ENCODE measurements at regions not wholly inside any gene's neighbourhood (a gene's known extent, or its start where the extent isn't known, plus 50 kb on each side); places are given as distances from the start of the nearest gene placed in this dataset.

DNA sequence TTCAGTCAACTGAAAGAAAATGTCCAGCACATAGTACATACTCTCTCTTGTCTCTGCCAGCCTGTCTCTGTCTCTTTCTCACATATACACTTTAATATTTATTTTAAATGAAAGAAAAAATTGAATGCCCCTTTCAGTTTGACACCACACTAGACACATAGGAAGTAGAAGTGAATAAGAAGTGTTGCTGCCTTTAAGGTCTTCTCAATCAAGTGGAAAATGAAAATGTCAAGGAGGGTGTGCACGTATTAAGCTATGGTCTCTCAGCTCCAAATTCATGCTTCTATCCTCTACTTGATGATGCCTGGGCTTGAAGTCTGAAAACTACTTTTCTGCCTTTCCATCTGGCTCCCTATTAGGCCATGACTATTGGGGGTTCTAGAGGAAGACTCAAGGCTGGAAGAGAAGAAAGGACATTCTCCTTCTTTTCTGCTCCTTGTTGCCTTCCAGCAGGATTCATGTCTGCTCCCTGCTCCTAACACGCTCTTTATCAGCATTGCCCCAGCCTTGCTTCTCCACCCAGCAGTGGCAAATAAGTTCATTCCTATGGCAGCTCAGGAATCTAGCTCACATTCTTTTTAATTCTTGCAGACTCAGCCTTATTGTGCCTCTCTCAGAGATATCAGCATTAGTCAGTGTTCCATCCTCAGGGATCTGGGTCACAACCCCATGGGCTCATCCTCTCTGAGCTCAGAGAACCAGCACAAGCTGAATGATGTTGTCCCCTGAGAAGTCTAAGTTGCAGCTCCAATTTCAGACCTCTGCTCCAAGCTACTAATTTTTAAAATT lies 609.1 kb upstream of the GRM7 start:
- Mint-ChIP-seq H3K27me3 (no peaks in the 10 kb centered on the region), H3K9me3 (peaks cover 14% of the 10 kb centered on the region), H3K4me1 (ENCODE audit: low read depth) (peaks cover 9% of the 10 kb centered on the region), H3K36me3 (ENCODE audit: low read depth) (no peaks in the 10 kb centered on the region), H3K27ac (no peak overlapping the region), H3K4me3 (no peak overlapping the region)
- intact Hi-C loops (cut with micrococcal nuclease) = no loop called here

DNA sequence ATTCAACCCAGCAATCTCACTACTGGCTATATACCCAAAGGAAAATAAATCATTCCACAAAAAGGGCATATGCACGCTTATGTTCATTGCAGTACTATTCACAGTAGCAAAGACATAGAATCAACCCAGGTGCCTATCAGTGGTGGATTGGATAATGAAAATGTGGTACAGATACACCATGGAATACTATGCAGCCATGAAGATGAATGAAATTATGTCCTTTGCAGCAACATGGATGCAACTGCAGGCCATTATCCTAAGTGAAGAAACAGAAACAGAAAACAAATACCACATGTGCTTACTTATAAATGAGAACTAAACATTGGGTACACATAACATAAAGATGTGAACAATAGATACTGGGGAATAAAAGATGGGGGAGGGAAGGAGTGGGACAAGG lies 606.4 kb upstream of the GRM7 start:
- Mint-ChIP-seq H3K27me3 (no peaks in the 10 kb centered on the region), H3K9me3 (peaks cover 14% of the 10 kb centered on the region), H3K27ac (no peak overlapping the region), H3K36me3 (ENCODE audit: low read depth) (no peaks in the 10 kb centered on the region), H3K4me3 (no peak overlapping the region), H3K4me1 (ENCODE audit: low read depth) (peaks cover 4% of the 10 kb centered on the region)
- intact Hi-C loops (cut with micrococcal nuclease) = no loop called here

DNA sequence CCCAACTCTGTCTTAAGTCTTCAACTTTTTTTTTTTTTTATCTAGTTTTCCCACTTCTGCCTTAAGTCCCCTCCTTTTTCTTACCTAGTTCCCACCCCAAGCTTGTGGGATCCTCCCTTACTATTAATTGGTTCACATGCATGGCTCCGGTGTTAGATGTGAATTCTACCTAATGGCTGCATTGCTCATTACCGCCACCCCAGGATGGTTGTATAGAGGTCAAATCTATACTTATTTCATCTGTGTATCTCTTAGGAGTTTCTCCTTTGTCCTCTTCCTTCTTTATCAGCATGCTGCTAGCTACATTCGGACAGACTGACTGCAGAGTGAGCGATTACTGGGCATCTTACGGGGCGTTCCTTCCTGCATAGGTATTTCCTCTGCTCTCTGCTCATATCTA lies 605.7 kb upstream of the GRM7 start:
- H3K27me3 Mint-ChIP-seq = no peaks in the 10 kb centered on the region
- no peaks in the 10 kb centered on the region for H3K4me1 Mint-ChIP-seq (ENCODE audit: low read depth)
- H3K4me3 Mint-ChIP-seq = no peak overlapping the region
- no peaks in the 10 kb centered on the region for H3K36me3 Mint-ChIP-seq (ENCODE audit: low read depth)
- intact Hi-C loops (cut with micrococcal nuclease) = no loop called here
- H3K27ac Mint-ChIP-seq = no peak overlapping the region
- peaks cover 14% of the 10 kb centered on the region for H3K9me3 Mint-ChIP-seq

GRCh38 chr3:6260551-6261191 lies 600.2 kb upstream of the GRM7 start:
- no peaks in the 10 kb centered on the region for H3K4me1 Mint-ChIP-seq (ENCODE audit: low read depth)
- no peaks in the 10 kb centered on the region for H3K36me3 Mint-ChIP-seq (ENCODE audit: low read depth)
- H3K9me3 Mint-ChIP-seq = peaks cover 1% of the 10 kb centered on the region
- H3K27ac Mint-ChIP-seq = no peak overlapping the region
- intact Hi-C loops (cut with micrococcal nuclease) = no loop called here
- H3K4me3 Mint-ChIP-seq = no peak overlapping the region
- no peaks in the 10 kb centered on the region for H3K27me3 Mint-ChIP-seq

DNA sequence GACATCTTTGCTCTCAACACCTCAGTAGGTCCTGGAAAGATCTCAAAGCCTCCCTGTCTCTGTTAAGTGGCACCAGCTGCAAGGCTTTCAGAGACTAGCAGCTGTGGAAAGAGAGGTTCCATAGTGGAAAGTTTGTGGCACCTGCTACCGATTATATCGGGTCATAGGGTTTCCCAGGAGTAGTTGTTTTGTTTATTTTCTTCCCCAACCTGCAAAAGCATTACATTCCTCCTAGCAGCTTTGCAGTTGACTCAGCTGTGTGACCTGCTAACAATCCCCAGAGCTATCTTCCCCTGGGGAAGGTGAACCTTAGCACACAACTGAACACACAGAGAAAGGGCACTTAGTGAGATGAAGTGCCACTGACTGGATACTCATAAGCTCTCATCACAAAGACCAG lies 598.9 kb upstream of the GRM7 start:
- H3K4me1 Mint-ChIP-seq (ENCODE audit: low read depth) = no peaks in the 10 kb centered on the region
- no peak overlapping the region for H3K4me3 Mint-ChIP-seq
- no peaks in the 10 kb centered on the region for H3K27me3 Mint-ChIP-seq
- H3K9me3 Mint-ChIP-seq = no peaks in the 10 kb centered on the region
- H3K27ac Mint-ChIP-seq = no peak overlapping the region
- intact Hi-C loops (cut with micrococcal nuclease) = no loop called here
- H3K36me3 Mint-ChIP-seq (ENCODE audit: low read depth) = no peaks in the 10 kb centered on the region

DNA sequence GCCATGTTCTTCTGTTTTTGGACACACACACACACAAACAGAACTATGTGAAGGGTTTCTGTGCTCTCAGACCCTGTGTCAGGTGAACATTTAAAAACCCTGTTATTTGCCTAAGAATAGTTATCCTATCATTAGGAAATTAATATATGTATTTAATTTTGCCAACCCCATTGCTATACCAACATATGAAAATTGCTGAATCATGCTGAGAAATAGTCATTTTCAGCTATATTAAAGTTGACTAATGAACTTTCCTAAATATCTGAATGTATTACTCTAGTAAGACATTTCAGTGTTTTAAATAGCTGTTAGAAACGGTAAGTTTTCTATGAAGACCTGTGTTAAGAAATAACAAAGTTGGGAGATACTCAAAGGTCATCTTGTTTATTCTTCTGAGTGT lies 596.9 kb upstream of the GRM7 start:
- H3K36me3 Mint-ChIP-seq (ENCODE audit: low read depth) = no peaks in the 10 kb centered on the region
- H3K4me1 Mint-ChIP-seq (ENCODE audit: low read depth) = no peaks in the 10 kb centered on the region
- H3K27ac Mint-ChIP-seq = no peak overlapping the region
- no peaks in the 10 kb centered on the region for H3K27me3 Mint-ChIP-seq
- H3K4me3 Mint-ChIP-seq = no peak overlapping the region
- intact Hi-C loops (cut with micrococcal nuclease) = no loop called here
- no peaks in the 10 kb centered on the region for H3K9me3 Mint-ChIP-seq

DNA sequence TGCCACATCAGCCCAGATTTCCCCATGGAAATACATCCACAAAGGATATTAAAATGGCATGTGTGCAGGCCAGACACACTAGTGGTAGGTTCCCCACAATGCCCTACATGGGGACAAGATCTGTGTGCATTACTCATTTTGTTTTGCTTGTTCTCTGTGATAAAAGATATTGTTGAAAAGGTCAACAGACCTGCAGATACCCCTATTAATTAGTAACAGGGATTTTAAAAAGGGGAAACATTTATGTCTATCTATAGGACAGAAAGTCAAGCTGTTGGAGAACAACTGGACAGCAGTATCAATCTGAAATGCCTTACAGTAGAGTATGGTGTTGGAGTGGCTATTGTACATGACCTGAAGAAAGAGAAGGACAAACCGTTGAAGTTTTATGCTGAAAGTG lies 596.0 kb upstream of the GRM7 start:
- Mint-ChIP-seq H3K27me3 (no peaks in the 10 kb centered on the region), H3K27ac (no peak overlapping the region), H3K9me3 (peaks cover 7% of the 10 kb centered on the region), H3K4me3 (no peak overlapping the region), H3K36me3 (ENCODE audit: low read depth) (no peaks in the 10 kb centered on the region), H3K4me1 (ENCODE audit: low read depth) (no peaks in the 10 kb centered on the region)
- intact Hi-C loops (cut with micrococcal nuclease) = no loop called here

- intact Hi-C loops (cut with micrococcal nuclease) = no loop called here
- peaks cover 17% of the 10 kb centered on the region for H3K9me3 Mint-ChIP-seq
- no peaks in the 10 kb centered on the region for H3K4me1 Mint-ChIP-seq (ENCODE audit: low read depth)
- H3K27ac Mint-ChIP-seq = no peak overlapping the region
- no peaks in the 10 kb centered on the region for H3K27me3 Mint-ChIP-seq
- H3K36me3 Mint-ChIP-seq (ENCODE audit: low read depth) = no peaks in the 10 kb centered on the region
- no peak overlapping the region for H3K4me3 Mint-ChIP-seq
These were observed 594.8 kb upstream of the GRM7 start for GRCh38 chr3:6266135-6266534.

DNA sequence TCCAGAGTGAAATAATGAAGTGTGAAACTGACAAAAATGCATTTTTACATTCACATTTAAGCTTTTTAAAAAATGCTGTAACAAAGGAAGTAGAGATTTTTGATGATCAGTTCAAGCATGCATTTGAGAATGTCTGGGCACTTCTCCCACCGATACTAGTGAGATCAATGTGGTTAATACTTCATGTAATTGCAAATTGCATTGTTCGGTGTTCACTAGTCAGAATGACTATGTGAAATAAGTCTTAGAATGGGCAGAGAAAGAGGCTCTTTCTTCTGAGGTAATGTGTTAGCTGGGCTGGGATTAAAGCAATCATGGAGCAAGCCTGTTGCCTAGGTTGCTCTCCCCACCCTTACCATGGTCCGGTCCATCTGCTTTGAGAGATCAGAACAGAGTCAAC lies 587.0 kb upstream of the GRM7 start:
- Mint-ChIP-seq H3K4me1 (ENCODE audit: low read depth) (no peaks in the 10 kb centered on the region), H3K27me3 (no peaks in the 10 kb centered on the region), H3K4me3 (no peak overlapping the region), H3K36me3 (ENCODE audit: low read depth) (no peaks in the 10 kb centered on the region), H3K9me3 (peaks cover 36% of the 10 kb centered on the region), H3K27ac (no peak overlapping the region)
- intact Hi-C loops (cut with micrococcal nuclease) = no loop called here

GRCh38 chr3:6281662-6282061 lies 579.3 kb upstream of the GRM7 start:
- H3K27ac Mint-ChIP-seq = no peak overlapping the region

GRCh38 chr3:6282918-6283317 lies 578.0 kb upstream of the GRM7 start:
- H3K27ac Mint-ChIP-seq = no peak overlapping the region
- no peak overlapping the region for H3K4me3 Mint-ChIP-seq
- H3K9me3 Mint-ChIP-seq = peaks cover 10% of the 10 kb centered on the region
- intact Hi-C loops (cut with micrococcal nuclease) = no loop called here
- no peaks in the 10 kb centered on the region for H3K36me3 Mint-ChIP-seq (ENCODE audit: low read depth)
- H3K4me1 Mint-ChIP-seq (ENCODE audit: low read depth) = peaks cover 17% of the 10 kb centered on the region
- no peaks in the 10 kb centered on the region for H3K27me3 Mint-ChIP-seq

More at GRCh38 chr3:6281662-6282061, 579.3 kb upstream of the GRM7 start:
- H3K36me3 Mint-ChIP-seq (ENCODE audit: low read depth) = no peaks in the 10 kb centered on the region
- intact Hi-C loops (cut with micrococcal nuclease) = no loop called here
- H3K27me3 Mint-ChIP-seq = no peaks in the 10 kb centered on the region
- H3K4me3 Mint-ChIP-seq = no peak overlapping the region
- peaks cover 17% of the 10 kb centered on the region for H3K4me1 Mint-ChIP-seq (ENCODE audit: low read depth)
- H3K9me3 Mint-ChIP-seq = peaks cover 13% of the 10 kb centered on the region

DNA sequence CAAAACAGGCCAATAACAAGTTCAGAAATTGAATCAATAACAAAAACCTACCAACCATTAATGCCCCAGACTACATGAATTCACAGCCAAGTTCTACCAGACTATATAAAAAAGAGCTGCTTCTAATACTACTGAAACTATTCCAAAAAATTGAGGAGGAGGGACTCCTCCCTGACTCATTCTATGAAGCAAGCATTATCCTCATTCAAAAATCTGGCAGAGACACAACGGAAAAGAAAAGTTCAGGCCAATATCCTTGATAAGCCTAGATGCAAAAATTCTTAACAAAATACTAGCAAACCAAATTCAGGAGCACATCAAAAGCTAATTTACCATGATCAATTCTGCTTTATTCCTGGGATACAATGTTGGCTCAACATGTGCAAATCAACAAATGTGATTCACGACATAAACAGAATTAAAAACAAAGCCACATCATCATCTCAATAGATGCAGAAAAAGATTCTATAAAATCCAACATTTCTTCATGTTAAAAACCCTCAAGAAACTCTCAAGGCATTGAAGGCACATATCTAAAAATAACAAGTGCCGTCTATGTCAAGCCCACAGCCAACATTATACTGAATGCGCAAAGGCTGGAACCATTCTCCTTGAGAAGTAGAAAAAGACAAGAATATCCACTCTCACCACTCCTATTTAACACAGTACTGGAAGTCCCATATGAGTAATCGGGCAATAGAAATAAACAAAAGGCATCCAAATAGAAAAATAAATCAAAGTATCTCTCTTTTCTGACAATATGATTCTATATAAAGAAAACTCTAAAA lies 573.6 kb upstream of the GRM7 start:
- H3K27ac Mint-ChIP-seq = no peak overlapping the region
- peaks cover 25% of the 10 kb centered on the region for H3K9me3 Mint-ChIP-seq
- no peaks in the 10 kb centered on the region for H3K27me3 Mint-ChIP-seq
- intact Hi-C loops (cut with micrococcal nuclease) = no loop called here
- H3K36me3 Mint-ChIP-seq (ENCODE audit: low read depth) = no peaks in the 10 kb centered on the region
- H3K4me1 Mint-ChIP-seq (ENCODE audit: low read depth) = peaks cover 14% of the 10 kb centered on the region
- H3K4me3 Mint-ChIP-seq = no peak overlapping the region

DNA sequence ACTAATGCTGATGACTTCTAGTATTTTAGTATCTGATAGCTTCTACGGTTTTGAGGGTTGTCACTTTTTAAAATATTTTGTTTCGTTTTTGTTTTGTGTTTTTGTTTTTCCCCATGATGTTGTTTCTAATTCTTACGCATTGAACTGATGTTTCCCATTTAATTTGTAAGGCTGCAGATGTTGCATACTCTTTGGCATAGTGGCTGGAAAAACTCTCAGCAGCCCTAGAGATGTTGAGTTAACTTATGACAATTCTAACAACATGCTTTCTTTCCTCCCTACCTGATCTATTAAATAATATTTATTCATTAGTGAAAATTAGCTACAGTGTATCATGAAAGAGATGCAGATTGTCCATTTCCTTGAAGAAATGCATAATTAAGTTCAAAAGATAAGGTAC lies 559.3 kb upstream of the GRM7 start:
- H3K4me3 Mint-ChIP-seq = no peak overlapping the region
- H3K9me3 Mint-ChIP-seq = peaks cover 36% of the 10 kb centered on the region
- no peaks in the 10 kb centered on the region for H3K36me3 Mint-ChIP-seq (ENCODE audit: low read depth)
- H3K27me3 Mint-ChIP-seq = no peaks in the 10 kb centered on the region
- H3K27ac Mint-ChIP-seq = no peak overlapping the region
- intact Hi-C loops (cut with micrococcal nuclease) = no loop called here
- no peaks in the 10 kb centered on the region for H3K4me1 Mint-ChIP-seq (ENCODE audit: low read depth)

DNA sequence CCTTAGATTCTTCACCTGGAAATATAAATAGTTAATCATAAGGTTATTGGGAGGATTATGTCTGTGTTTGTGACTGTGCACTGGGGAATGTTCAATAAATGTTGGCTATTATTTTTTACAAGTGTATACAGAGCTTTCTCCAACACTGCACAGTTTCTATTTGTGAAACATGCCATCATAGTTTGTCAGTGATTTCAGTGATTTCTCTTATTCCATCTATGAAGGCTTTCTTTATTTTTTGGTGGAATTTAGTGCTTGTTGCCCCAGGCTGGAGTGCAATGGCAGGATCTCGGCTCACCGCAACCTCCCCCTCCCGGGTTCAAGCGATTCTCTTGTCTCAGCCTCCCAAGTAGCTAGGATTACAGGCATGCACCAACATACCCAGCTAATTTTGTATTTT lies 545.0 kb upstream of the GRM7 start:
- no peak overlapping the region for H3K27ac Mint-ChIP-seq
- intact Hi-C loops (cut with micrococcal nuclease) = no loop called here
- no peaks in the 10 kb centered on the region for H3K36me3 Mint-ChIP-seq (ENCODE audit: low read depth)
- H3K4me3 Mint-ChIP-seq = no peak overlapping the region
- H3K4me1 Mint-ChIP-seq (ENCODE audit: low read depth) = no peaks in the 10 kb centered on the region
- H3K9me3 Mint-ChIP-seq = no peaks in the 10 kb centered on the region
- H3K27me3 Mint-ChIP-seq = no peaks in the 10 kb centered on the region
